ENCODE measurements at regions not wholly inside any gene's neighbourhood (a gene's known extent, or its start where the extent isn't known, plus 50 kb on each side); places are given as distances from the start of the nearest gene placed in this dataset.

DNA sequence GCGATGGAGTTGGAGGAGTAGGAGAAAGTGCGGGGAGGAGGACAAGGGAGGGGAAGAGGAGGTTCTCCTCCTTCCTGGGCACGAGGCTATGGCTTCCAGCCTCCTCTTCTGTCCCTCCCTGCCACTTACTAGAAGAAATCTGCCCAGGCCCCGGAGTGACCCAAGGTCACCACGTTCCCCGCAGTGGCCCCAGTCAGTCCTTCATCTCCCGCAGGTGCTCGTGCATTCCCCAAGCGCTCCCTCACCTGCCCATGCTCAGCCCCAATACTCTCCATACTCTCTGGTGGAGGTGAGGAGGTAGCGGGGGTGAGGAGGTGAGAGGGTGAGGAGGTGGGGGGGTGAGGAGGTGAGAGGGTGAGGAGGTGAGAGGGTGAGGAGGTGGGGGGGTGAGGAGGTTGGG is 85.4 kb downstream of the CCDC185 start:
- ChIA-PET CTCF (no interaction called here), POLR2A (no interaction called here)
- Mint-ChIP-seq H3K4me1 (peaks cover 9% of the 10 kb centered on the region), H3K4me3 (no peak overlapping the region), H3K27ac (no peak overlapping the region), H3K36me3 (ENCODE audit: low read depth) (no peaks in the 10 kb centered on the region), H3K9me3 (no peaks in the 10 kb centered on the region), H3K27me3 (peaks cover 23% of the 10 kb centered on the region)
- DNase-seq, result no peak

DNA sequence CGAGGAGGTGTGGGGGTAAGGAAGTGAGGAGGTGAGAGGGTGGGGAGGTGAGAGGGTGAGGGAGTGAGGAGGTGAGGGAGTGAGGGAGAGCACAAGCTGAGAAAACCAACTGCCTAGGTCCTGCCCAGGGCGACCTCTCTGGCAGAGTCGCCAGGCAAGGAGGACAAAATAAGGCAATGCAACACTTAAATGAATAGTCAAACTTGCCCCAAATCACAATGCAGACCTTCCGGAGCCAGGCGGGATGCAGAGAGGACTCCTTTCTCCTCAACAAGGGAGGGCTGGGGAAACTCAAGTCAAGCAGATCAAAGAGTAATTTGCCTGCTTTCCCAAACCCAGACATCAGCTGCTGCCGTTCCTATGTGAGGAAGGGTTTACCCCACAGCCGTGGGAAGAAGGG is 86.0 kb downstream of the CCDC185 start:
- H3K27ac Mint-ChIP-seq, result no peak overlapping the region
- H3K9me3 Mint-ChIP-seq, result no peaks in the 10 kb centered on the region
- peaks cover 26% of the 10 kb centered on the region for H3K27me3 Mint-ChIP-seq
- ChIA-PET CTCF (interaction anchor here (2.2 kb wide), 1 partner anchor 78 kb away, joined by 4 read pairs; no protein-coding TSS in a partner anchor), POLR2A (no interaction called here)
- peaks cover 9% of the 10 kb centered on the region for H3K4me1 Mint-ChIP-seq
- no peak overlapping the region for H3K4me3 Mint-ChIP-seq
- DNase-seq, result no peak
- H3K36me3 Mint-ChIP-seq (ENCODE audit: low read depth), result no peaks in the 10 kb centered on the region

DNA sequence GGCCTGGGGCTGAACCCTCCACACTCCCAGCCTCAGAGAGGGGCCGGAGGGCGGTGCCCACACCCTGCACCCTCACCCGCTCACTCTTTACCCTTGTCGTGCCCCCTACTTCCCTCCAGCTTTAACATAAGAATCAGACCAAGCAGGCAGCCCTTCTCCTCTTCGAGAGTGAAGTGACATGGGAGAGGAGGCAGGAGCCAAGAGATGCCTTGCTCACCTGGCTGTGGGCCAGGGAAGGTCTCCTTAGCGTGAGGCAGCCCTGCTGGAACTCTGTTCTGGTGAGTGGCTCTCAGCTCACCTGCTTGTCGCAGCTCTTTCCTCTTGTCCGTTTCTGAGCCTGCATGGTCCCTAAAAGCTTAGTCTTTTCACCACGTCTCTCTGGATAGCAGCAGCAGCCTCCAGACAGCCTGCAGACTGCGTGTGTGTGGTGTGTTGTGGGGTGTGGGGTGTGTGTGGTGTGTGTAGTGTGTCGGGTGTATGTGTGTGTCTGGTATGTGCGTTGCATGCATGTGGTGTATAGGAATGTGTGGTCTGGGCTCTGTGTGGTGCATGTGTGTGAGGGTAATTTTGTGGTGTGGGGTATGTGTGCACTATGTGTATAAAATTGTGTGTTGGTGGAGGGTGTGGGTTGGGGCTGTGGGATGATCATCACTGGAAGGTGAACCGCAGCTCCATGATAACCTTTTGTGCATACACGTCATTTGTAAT is 86.7 kb downstream of the CCDC185 start:
- Mint-ChIP-seq H3K4me1 (peaks cover 9% of the 10 kb centered on the region), H3K27me3 (peaks cover 29% of the 10 kb centered on the region), H3K4me3 (no peak overlapping the region), H3K27ac (no peak overlapping the region), H3K36me3 (ENCODE audit: low read depth) (no peaks in the 10 kb centered on the region), H3K9me3 (no peaks in the 10 kb centered on the region)
- CTCF ChIA-PET, result interaction anchor here (2.2 kb wide), 1 partner anchor 77 kb away, joined by 4 read pairs; no protein-coding TSS in a partner anchor
- no peak for DNase-seq
- POLR2A ChIA-PET, result no interaction called here

DNA sequence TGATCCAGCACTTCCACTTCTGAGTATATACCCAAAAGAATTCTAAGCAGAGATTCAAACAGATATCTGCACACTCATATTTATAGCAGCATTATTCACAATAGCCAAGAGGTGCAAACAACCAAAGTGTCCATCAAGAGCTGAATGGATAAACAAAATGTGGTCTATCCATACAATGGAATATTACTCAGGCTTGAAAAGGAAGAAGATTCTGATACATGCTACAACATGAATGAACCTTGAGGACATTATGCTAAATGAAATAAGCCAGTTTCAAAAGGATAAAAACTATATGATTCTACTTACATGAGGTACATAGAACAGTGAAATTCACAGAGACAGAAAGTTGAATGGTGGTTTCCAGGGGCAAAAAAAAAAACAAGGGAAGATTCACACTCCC is 88.9 kb downstream of the CCDC185 start:
- Mint-ChIP-seq H3K4me1 (peaks cover 9% of the 10 kb centered on the region), H3K27ac (no peak overlapping the region), H3K36me3 (ENCODE audit: low read depth) (no peaks in the 10 kb centered on the region), H3K4me3 (no peak overlapping the region), H3K9me3 (no peaks in the 10 kb centered on the region), H3K27me3 (peaks cover 23% of the 10 kb centered on the region)
- ChIA-PET CTCF (no interaction called here), POLR2A (interaction anchor here (1.6 kb wide), 1 partner anchor 33 kb away, joined by 7 read pairs; no protein-coding TSS in a partner anchor)
- DNase-seq, result no peak

DNA sequence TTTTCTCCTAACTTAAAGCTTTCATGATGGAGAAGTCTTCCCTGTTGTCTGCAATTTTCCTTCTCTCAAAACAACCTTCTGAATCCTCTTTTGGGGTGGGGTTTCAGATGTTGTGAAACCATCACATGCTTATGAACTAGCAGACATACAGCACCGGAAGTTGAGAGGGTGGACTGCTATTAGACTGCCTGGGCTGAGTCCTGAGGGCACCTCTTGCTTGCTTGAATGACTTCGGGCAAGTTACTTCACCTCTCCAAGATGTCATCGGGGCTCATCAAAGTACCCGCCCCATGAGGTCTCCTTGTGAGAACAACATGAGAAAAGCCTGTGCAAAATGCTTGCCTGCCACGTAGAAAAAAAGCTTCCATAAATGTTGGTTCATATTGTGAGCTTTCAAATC is 89.6 kb downstream of the CCDC185 start:
- Mint-ChIP-seq H3K27ac (no peak overlapping the region), H3K9me3 (no peaks in the 10 kb centered on the region), H3K27me3 (peaks cover 20% of the 10 kb centered on the region), H3K36me3 (ENCODE audit: low read depth) (no peaks in the 10 kb centered on the region), H3K4me1 (peaks cover 9% of the 10 kb centered on the region), H3K4me3 (no peak overlapping the region)
- ChIA-PET CTCF (interaction anchor here (1.0 kb wide), 1 partner anchor 213 kb away, joined by 3 read pairs; no protein-coding TSS in a partner anchor), POLR2A (interaction anchor here (1.6 kb wide), 1 partner anchor 32 kb away, joined by 7 read pairs; no protein-coding TSS in a partner anchor)
- DNase-seq, result no peak

DNA sequence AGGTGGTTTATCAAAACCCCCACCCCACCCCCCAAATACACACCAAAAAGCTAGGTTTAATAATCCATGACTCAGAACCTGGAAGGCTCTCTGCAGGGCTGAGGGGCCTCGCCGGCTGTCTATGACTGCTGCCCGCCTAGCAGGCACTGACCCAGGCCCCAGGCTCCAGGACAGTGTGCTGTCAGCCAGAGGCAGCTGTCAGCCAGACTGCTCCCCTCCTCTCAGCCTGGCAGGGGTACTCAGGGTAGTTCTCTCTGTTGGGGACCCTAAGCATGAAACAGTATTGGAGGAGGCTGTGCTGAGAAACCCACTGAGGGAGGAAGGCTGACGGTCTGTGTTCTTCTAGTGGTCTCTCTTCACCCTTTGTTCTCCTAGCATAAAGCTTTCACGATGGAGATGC is 90.3 kb downstream of the CCDC185 start:
- no peak overlapping the region for H3K4me3 Mint-ChIP-seq
- CTCF ChIA-PET, result interaction anchor here (1.0 kb wide), 1 partner anchor 213 kb away, joined by 3 read pairs; no protein-coding TSS in a partner anchor
- no peak for DNase-seq
- H3K36me3 Mint-ChIP-seq (ENCODE audit: low read depth), result no peaks in the 10 kb centered on the region
- H3K27ac Mint-ChIP-seq, result no peak overlapping the region
- peaks cover 17% of the 10 kb centered on the region for H3K27me3 Mint-ChIP-seq
- H3K9me3 Mint-ChIP-seq, result no peaks in the 10 kb centered on the region
- peaks cover 9% of the 10 kb centered on the region for H3K4me1 Mint-ChIP-seq
- POLR2A ChIA-PET, result interaction anchor here (1.6 kb wide), 1 partner anchor 32 kb away, joined by 7 read pairs; no protein-coding TSS in a partner anchor

DNA sequence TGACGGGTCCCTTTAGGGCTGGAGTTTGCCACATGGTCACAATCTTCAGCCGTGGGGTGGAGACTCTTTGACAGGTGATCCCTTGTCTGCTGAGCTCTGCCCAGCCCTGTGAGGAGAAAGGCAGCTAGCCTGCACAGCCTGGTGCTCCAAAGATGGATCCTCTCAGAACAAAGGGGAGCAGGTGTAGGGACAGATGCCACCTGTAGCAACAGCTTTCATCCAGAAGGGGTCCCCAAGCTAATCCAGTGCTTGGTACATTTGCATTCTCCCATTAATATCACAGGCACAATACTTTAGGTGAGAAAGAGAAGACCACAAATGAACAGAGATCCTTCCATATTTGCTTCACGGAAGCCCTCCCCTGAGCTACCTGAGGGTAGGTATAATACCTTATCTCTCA is 93.2 kb downstream of the CCDC185 start:
- Mint-ChIP-seq H3K9me3 (peaks cover 3% of the 10 kb centered on the region), H3K4me1 (peaks cover 9% of the 10 kb centered on the region), H3K4me3 (no peak overlapping the region), H3K36me3 (ENCODE audit: low read depth) (no peaks in the 10 kb centered on the region), H3K27ac (no peak overlapping the region), H3K27me3 (peaks cover 12% of the 10 kb centered on the region)
- no peak for DNase-seq
- CTCF ChIA-PET, result no interaction called here
- POLR2A ChIA-PET, result no interaction called here

DNA sequence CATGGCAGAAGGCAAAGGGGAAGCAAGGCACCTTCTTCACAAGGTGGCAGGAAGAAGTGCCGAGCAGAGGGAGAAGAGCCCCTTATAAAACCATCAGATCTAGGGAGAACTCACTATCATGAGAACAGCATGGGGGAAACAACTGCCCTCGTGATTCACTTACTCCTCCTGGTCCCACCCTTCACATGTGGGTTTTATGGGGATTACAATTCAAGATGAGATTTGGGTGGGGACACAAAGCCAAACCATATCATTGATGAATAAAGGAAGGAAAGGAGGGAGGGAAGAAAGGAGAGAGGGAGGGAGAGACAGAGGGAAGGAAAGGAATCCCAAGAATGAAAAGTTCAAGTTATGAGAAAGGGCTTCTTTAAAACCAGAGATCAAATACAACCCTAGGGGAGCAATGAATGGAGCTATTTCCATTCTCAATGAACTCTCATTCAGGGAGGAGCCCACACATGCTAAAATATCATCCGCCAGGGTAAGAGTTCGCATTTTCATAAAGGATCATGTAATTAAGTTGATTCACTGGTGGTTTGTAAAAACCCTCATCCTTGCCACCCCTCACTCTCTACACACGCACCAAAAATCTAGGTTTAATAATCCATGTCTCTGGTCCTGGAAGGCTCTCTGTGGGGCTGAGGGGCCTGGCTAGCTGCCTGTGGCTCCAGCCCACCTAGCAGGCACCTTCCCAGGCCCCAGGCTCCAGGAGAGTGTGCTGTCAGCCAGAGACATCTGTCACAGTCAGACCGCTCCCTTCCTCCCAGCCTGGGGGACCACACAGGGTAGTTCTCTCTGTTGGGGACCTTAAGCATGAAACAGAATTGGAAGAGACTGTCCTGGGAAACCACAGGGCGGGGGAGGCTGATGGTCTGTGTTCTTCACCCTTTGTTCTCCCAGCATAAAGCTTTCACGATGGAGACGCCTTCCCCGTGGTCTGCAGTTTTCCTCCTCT is 94.0 kb downstream of the CCDC185 start:
- Mint-ChIP-seq H3K4me3 (no peak overlapping the region), H3K4me1 (peaks cover 9% of the 10 kb centered on the region), H3K27ac (no peak overlapping the region), H3K27me3 (peaks cover 10% of the 10 kb centered on the region), H3K9me3 (peaks cover 3% of the 10 kb centered on the region), H3K36me3 (ENCODE audit: low read depth) (no peaks in the 10 kb centered on the region)
- DNase-seq, result no peak
- ChIA-PET POLR2A (no interaction called here), CTCF (no interaction called here)

DNA sequence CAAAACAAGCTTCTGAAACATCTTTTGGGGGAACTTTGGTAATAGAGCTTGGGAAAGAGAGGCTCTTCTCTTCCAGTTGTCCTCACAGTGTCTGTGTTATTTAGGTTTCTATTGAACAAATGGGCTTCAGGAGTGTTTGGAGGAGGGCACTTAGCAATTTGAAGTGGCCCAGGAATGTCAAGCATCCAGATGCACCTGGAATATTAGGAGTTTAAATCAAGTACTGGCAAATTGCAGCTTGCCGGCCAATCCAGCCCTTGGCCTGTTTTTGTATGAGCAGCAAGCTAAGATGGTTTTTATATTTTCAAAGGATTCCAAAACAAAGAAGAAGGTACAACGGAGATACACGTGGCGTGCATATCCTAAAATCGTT is 94.7 kb downstream of the CCDC185 start:
- peaks cover 2% of the 10 kb centered on the region for H3K4me1 Mint-ChIP-seq
- ChIA-PET POLR2A (no interaction called here), CTCF (no interaction called here)
- H3K9me3 Mint-ChIP-seq, result peaks cover 3% of the 10 kb centered on the region
- no peak overlapping the region for H3K4me3 Mint-ChIP-seq
- H3K27ac Mint-ChIP-seq, result no peak overlapping the region
- H3K27me3 Mint-ChIP-seq, result peaks cover 10% of the 10 kb centered on the region
- DNase-seq, result no peak
- H3K36me3 Mint-ChIP-seq (ENCODE audit: low read depth), result no peaks in the 10 kb centered on the region

DNA sequence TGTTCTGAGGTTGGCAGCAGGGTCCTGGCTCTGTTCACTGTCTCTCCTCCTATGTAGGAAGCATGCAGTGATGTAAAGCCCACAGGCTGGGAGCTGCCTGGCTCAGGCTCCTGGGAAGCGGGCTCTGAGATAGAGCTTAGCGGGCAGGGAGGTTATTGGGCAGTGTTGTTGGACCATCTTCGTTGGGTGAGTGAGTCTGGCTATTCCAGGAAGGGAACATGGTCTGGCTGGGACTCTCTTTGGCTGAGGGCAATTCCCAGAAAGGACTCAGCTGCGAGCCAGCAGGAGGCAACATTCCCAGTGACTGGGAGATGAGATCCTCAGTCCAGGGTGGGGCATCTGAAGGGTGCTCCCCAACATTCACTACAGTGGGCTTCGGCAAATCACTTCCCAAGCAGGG is 96.2 kb downstream of the CCDC185 start:
- no peaks in the 10 kb centered on the region for H3K4me1 Mint-ChIP-seq
- ChIA-PET CTCF (no interaction called here), POLR2A (no interaction called here)
- H3K4me3 Mint-ChIP-seq, result no peak overlapping the region
- no peaks in the 10 kb centered on the region for H3K36me3 Mint-ChIP-seq (ENCODE audit: low read depth)
- no peak overlapping the region for H3K27ac Mint-ChIP-seq
- H3K27me3 Mint-ChIP-seq, result peaks cover 6% of the 10 kb centered on the region
- no peak for DNase-seq
- H3K9me3 Mint-ChIP-seq, result peaks cover 3% of the 10 kb centered on the region

DNA sequence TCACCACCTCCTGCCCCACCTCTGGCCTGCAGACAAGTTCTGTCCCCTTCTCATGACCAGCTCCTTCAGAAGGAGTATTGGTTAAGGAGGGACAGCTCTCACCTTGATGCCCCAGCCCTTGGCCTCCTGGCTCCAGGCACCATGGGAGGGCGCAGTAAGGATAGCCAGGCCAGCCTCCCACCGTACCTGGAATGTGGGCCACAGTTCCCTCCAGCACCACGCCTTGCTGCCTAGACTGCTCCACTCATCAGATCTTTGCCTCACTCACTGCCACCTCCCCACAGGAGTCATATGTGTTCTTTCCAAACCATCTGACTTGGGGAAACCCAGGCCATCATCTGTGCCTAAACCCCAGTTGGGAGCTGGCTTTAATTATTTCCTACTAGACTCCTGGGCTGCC is 97.0 kb downstream of the CCDC185 start:
- Mint-ChIP-seq H3K9me3 (peaks cover 3% of the 10 kb centered on the region), H3K27ac (no peak overlapping the region), H3K4me3 (no peak overlapping the region), H3K27me3 (peaks cover 3% of the 10 kb centered on the region), H3K4me1 (no peaks in the 10 kb centered on the region), H3K36me3 (ENCODE audit: low read depth) (no peaks in the 10 kb centered on the region)
- ChIA-PET POLR2A (no interaction called here), CTCF (no interaction called here)
- DNase-seq, result no peak

Measured in activated CD4-positive, alpha-beta memory T cell treated with anti-CD3 and anti-CD28 coated beads, Interleukin-2, amount 10 ng/mL, durations not matched to agents 7 days and 5 days (primary cell).